H1 (cell line): ENCODE measurements at regions not wholly inside any gene's neighbourhood (a gene's known extent, or its start where the extent isn't known, plus 50 kb on each side); places are given as distances from the start of the nearest gene placed in this dataset.

Experiments used
- CTCF ChIA-PET: fragments of 300-600 bp; sonication (Branson Sonifier 250); formaldehyde crosslinking; loops from one replicate; lab custom pipeline; 2021; ENCODE audit not compliant: partially characterized antibody; lab: Charles Lee
- POLR2A ChIA-PET: fragments of 300-600 bp; sonication (Branson Sonifier 250); formaldehyde crosslinking; loops from one replicate; lab custom pipeline; 2021; ENCODE audit warnings: inconsistent platforms; ENCODE audit not compliant: partially characterized antibody; lab: Charles Lee
- DNase-seq, 2 experiments: peaks; one replicate each; pipeline versions ENCODE4 v3.0.0 to v3.0.0-alpha.2; 2010 to 2022; ENCODE audit warnings: low spot score in 2 of 2, low read depth in 1 of 2, mixed read lengths in 1 of 2
- FAIRE-seq: peaks from 2 replicates; lab custom pipeline; 2011; peaks lifted over from hg19 to GRCh38; lab: Jason Lieb, UNC
- H2AFZ ChIP-seq: 2 replicates; pipeline ENCODE4 v1.8.1; 2012; ENCODE audit warnings: low read length, inconsistent platforms
- H2AK5ac ChIP-seq: 2 replicates; pipeline ENCODE4 v1.6.1; 2013; ENCODE audit warnings: low read depth, low read length
- H2BK120ac ChIP-seq: replicated peaks from 2 replicates; pipeline ENCODE3; 2013; ENCODE audit warnings: low read depth, low read length, inconsistent platforms
- H2BK12ac ChIP-seq: 2 replicates; pipeline ENCODE4 v1.6.1; 2013; ENCODE audit warnings: low read depth, low read length
- H2BK15ac ChIP-seq: 2 replicates; pipeline ENCODE4 v1.6.1; 2013; ENCODE audit warnings: low read length
- H2BK20ac ChIP-seq: 2 replicates; pipeline ENCODE4 v1.6.1; 2013; ENCODE audit warnings: low read length
- H2BK5ac ChIP-seq: 2 replicates; pipeline ENCODE4 v1.6.1; 2013; ENCODE audit warnings: low read depth, low read length
- H3K14ac ChIP-seq: 2 replicates; pipeline ENCODE4 v1.6.1; 2013; ENCODE audit warnings: inconsistent platforms; ENCODE audit not compliant: insufficient read length
- H3K18ac ChIP-seq: 2 replicates; pipeline ENCODE4 v1.6.1; 2013; ENCODE audit warnings: low read length; ENCODE audit errors: extremely low read depth
- H3K23ac ChIP-seq: 2 replicates; pipeline ENCODE4 v1.6.1; 2013; ENCODE audit warnings: inconsistent platforms; ENCODE audit not compliant: insufficient read length
- H3K23me2 ChIP-seq: 2 replicates; pipeline ENCODE4 v1.6.1; 2013; ENCODE audit warnings: low read depth, low read length
- H3K27ac ChIP-seq: 2 replicates; pipeline ENCODE4 v1.6.1; 2011; ENCODE audit warnings: low read depth, low read length, inconsistent platforms
- H3K27me3 ChIP-seq, 4 experiments: replicated peaks in 1 of 4; 1 replicate in 1 of 4; 2 replicates in 3 of 4; pipeline versions ENCODE4 v1.6.1 to v1.8.1; 2011 to 2013; ENCODE audit warnings: low read length in 3 of 4, mild to moderate bottlenecking in 3 of 4, inconsistent platforms in 2 of 4, mixed read lengths in 2 of 4, moderate library complexity in 1 of 4; ENCODE audit not compliant: control insufficient read depth in 3 of 4, insufficient read depth in 3 of 4; ENCODE audit errors: extremely low read depth in 1 of 4
- H3K36me3 ChIP-seq, 4 experiments: 2 replicates each; pipeline versions ENCODE4 v1.6.1 to v1.8.1; 2011 to 2013; ENCODE audit warnings: mild to moderate bottlenecking in 4 of 4, low read length in 3 of 4, moderate library complexity in 2 of 4, control low read depth in 1 of 4, inconsistent platforms in 1 of 4; ENCODE audit not compliant: insufficient read depth in 4 of 4, control insufficient read depth in 2 of 4
- H3K4ac ChIP-seq: replicated peaks from 2 replicates; pipeline ENCODE3; 2013; ENCODE audit warnings: low read length, low read depth, mixed read lengths, inconsistent platforms; ENCODE audit not compliant: insufficient read length
- H3K4me1 ChIP-seq, 4 experiments: replicated peaks in 1 of 4; 1 replicate in 1 of 4; 2 replicates in 3 of 4; pipeline versions ENCODE4 v1.6.1 to v1.8.1; 2011 to 2013; ENCODE audit warnings: low read length in 3 of 4, inconsistent platforms in 2 of 4, mixed read lengths in 1 of 4; ENCODE audit not compliant: insufficient read depth in 4 of 4, control insufficient read depth in 3 of 4
- H3K4me2 ChIP-seq, 2 experiments: 2 replicates each; pipeline versions ENCODE4 v1.6.1 to v1.8.1; 2011 to 2013; ENCODE audit warnings: low read depth in 2 of 2, low read length in 2 of 2, control low read depth in 1 of 2, inconsistent platforms in 1 of 2, mild to moderate bottlenecking in 1 of 2; ENCODE audit not compliant: insufficient read depth in 1 of 2
- H3K4me3 ChIP-seq, 4 experiments: fragments of 200-600, 300-600 bp in 1 of 4; sonication (generic), shearing (Covaris generic), sonication (Bioruptor Twin) in 1 of 4; 2 replicates each; pipeline versions ENCODE4 v1.5.1 to v1.8.1; 2011 to 2016; ENCODE audit warnings: low read length in 4 of 4, low read depth in 3 of 4, control low read depth in 2 of 4, inconsistent platforms in 2 of 4, mild to moderate bottlenecking in 2 of 4, mixed read lengths in 1 of 4, moderate library complexity in 1 of 4; ENCODE audit not compliant: insufficient read depth in 2 of 4; ENCODE audit errors: extremely low read depth in 1 of 4
- H3K56ac ChIP-seq: replicated peaks from 2 replicates; pipeline ENCODE3; 2013; ENCODE audit warnings: low read depth, mild to moderate bottlenecking, mixed read lengths, low read length, inconsistent platforms; ENCODE audit not compliant: insufficient read length
- H3K79me1 ChIP-seq: 2 replicates; pipeline ENCODE4 v1.6.1; 2013; ENCODE audit warnings: low read depth, low read length, control low read depth
- H3K79me2 ChIP-seq, 2 experiments: 2 replicates each; pipeline versions ENCODE4 v1.6.1 to v1.8.1; 2012 to 2013; ENCODE audit warnings: low read length in 2 of 2, mild to moderate bottlenecking in 2 of 2, inconsistent platforms in 1 of 2; ENCODE audit not compliant: insufficient read depth in 2 of 2, control insufficient read depth in 1 of 2
- H3K9ac ChIP-seq, 4 experiments: replicated peaks in 1 of 4; 1 replicate in 1 of 4; 2 replicates in 3 of 4; pipeline versions ENCODE4 v1.6.1 to v1.8.1; 2011 to 2013; ENCODE audit warnings: low read depth in 3 of 4, low read length in 3 of 4, control low read depth in 2 of 4, mild to moderate bottlenecking in 2 of 4, moderate library complexity in 2 of 4, inconsistent platforms in 1 of 4; ENCODE audit errors: extremely low read depth in 1 of 4
- H3K9me3 ChIP-seq, 2 experiments: 2 replicates each; pipeline versions ENCODE4 v1.6.1 to v1.8.1; 2012 to 2013; ENCODE audit warnings: mild to moderate bottlenecking in 2 of 2, moderate library complexity in 2 of 2, control low read depth in 1 of 2, inconsistent platforms in 1 of 2, low read depth in 1 of 2, low read length in 1 of 2, mixed read lengths in 1 of 2; ENCODE audit not compliant: insufficient read depth in 2 of 2
- H4K20me1 ChIP-seq, 2 experiments: replicated peaks in 1 of 2; 2 replicates each; pipeline versions ENCODE3 to v1.8.1; 2011 to 2013; ENCODE audit warnings: inconsistent platforms in 2 of 2, low read length in 2 of 2, mild to moderate bottlenecking in 1 of 2; ENCODE audit not compliant: insufficient read depth in 2 of 2, control insufficient read depth in 1 of 2
- H4K5ac ChIP-seq: 2 replicates; pipeline ENCODE4 v1.6.1; 2013; ENCODE audit warnings: low read length, low read depth, mixed read lengths, inconsistent platforms; ENCODE audit not compliant: insufficient read length
- H4K8ac ChIP-seq: 2 replicates; pipeline ENCODE4 v1.8.0; 2013; ENCODE audit warnings: mild to moderate bottlenecking, moderate library complexity, low read length, inconsistent platforms; ENCODE audit not compliant: insufficient read depth; ENCODE audit errors: extremely low read depth
- H4K91ac ChIP-seq: replicated peaks from 2 replicates; pipeline ENCODE3; 2013; ENCODE audit warnings: low read length, mixed read lengths, inconsistent platforms; ENCODE audit not compliant: insufficient read length
- CREB1 ChIP-seq: IDR thresholded peaks from 2 replicates; pipeline ENCODE4 v1.6.1; 2012; ENCODE audit warnings: inconsistent platforms
- KDM5A ChIP-seq: fragments of 200-600 bp; IDR thresholded peaks from 2 replicates; pipeline ENCODE4 v1.7.1; 2012; ENCODE audit warnings: mild to moderate bottlenecking, low read length, inconsistent platforms, mixed read lengths
- SUZ12 ChIP-seq: fragments of 200-600 bp; sonication (generic); IDR thresholded peaks from 2 replicates; pipeline ENCODE4 v1.6.1; 2012; ENCODE audit warnings: mild to moderate bottlenecking, inconsistent platforms, low read length, moderate library complexity, mixed read lengths
- YY1 ChIP-seq: IDR thresholded peaks from 2 replicates; pipeline ENCODE4 v1.6.1; 2011; ENCODE audit warnings: low read depth, mild to moderate bottlenecking, low read length
- WGBS, 2 experiments: shearing (Covaris generic) in 1 of 2; methylation state at CpG; one replicate each; pipeline versions ENCODE4 v1.1.6 to v1.1.7; 2013 to 2015; ENCODE audit warnings: low lambda C conversion rate in 2 of 2, mixed read lengths in 2 of 2, inconsistent platforms in 1 of 2, low coverage in 1 of 2, missing lambda C conversion rate in 1 of 2; ENCODE audit not compliant: insufficient replicate concordance in 2 of 2, insufficient coverage in 1 of 2, insufficient read length in 1 of 2; ENCODE audit errors: extremely low coverage in 1 of 2, missing lambda C conversion rate in 1 of 2; 5-methylcytosine and 5-hydroxymethylcytosine counted together

DNA sequence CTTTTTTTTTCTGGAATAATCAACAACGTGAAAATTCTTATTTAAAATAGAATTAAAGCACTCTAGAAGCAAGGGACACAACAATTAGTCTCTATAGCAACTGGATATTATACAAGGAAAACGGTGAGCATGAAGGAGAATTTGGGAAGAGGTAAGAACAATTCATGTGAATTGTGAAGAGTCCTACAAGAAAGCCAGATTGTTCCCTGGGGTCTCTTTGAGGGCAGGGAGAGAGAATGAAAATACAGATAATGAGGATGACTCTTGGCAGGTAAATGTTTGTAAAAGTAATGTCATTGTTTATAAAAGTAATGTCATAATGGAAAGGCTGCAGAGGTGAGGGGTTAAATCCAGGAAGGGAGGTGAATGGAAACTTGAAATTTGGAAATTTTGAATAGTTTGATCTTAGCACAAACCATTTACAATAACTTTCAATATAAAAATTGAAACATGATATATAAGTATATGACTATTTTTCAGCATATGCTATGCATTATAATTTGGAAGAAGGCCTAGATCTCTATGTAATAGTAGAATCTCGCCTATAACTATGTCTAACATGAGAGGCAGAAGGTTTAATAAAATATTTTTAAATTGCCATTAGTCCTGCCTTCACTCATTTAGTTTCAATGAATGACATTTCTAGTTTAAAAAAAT lies 378.8 kb upstream of the DCN start:
- Histone ChIP-seq H2BK12ac (no peak overlapping the region), H4K5ac (no peak overlapping the region), H3K18ac (no peak overlapping the region), H2BK15ac (no peak overlapping the region), H3K4me1 (0 out of 7 replicates have a peak, but pooled peaks cover 0 to 2% (median 0%) of the 10 kb centered on the region in 4 experiments), H3K14ac (no peak overlapping the region), H3K4me2 (no peak overlapping the region), H3K9me3 (no peaks in the 10 kb centered on the region), H3K23ac (no peak overlapping the region), H4K20me1 (no peaks in the 10 kb centered on the region), H2BK5ac (no peak overlapping the region), H2AFZ (no peak overlapping the region), H3K27ac (no peak overlapping the region), H3K36me3 (no peaks in the 10 kb centered on the region), H3K9ac (no peak overlapping the region), H2BK20ac (no peak overlapping the region), H2BK120ac (no peak overlapping the region), H3K27me3 (no peaks in the 10 kb centered on the region), H3K4me3 (no peak overlapping the region), H4K91ac (no peak overlapping the region), H3K56ac (no peak overlapping the region), H3K4ac (no peak overlapping the region), H3K79me2 (no peaks in the 10 kb centered on the region), H3K23me2 (no peaks in the 10 kb centered on the region), H2AK5ac (no peak overlapping the region), H3K79me1 (no peaks in the 10 kb centered on the region), H4K8ac (no peak overlapping the region)
- 84% methylated on average over 3 of the region's 3 CpGs; no CpG with 5 or more reads in 1 of the 2 experiments for WGBS, 2 experiments
- DNase-seq (no peak), FAIRE-seq (no peak)
- CTCF ChIA-PET: interaction anchor here (4.4 kb wide), 1 partner anchor 17 kb away, joined by 15 read pairs; no protein-coding TSS in a partner anchor
- TF ChIP-seq KDM5A (no peak), SUZ12 (no peak), CREB1 (no peak), YY1 (no peak)
- POLR2A ChIA-PET: no interaction called here
